ENCODE measurements at regions not wholly inside any gene's neighbourhood (a gene's known extent, or its start where the extent isn't known, plus 50 kb on each side); places are given as distances from the start of the nearest gene placed in this dataset.

- ChIA-PET CTCF (no interaction called here), POLR2A (no interaction called here)
- DNase-seq (ENCODE audit: low spot score) = no peak
- no peak for ATAC-seq
- H3K9me3 Mint-ChIP-seq = peaks cover 6% of the 10 kb centered on the region
- peaks cover 16% of the 10 kb centered on the region for H3K36me3 Mint-ChIP-seq
- no peak overlapping the region for H3K27ac Mint-ChIP-seq
- H3K4me1 Mint-ChIP-seq = no peaks in the 10 kb centered on the region
- H3K27me3 Mint-ChIP-seq (ENCODE audit: low read depth) = no peaks in the 10 kb centered on the region
- no peak for TF ChIP-seq TP53 (CRISPR knock-in tag; IDR thresholded peaks at IDR 0.05)
- no peak for TF ChIP-seq IRF1 (CRISPR knock-in tag; IDR thresholded peaks at IDR 0.05)
- no peak for TF ChIP-seq ZNF396 (CRISPR knock-in tag; IDR thresholded peaks at IDR 0.05; ENCODE audit: borderline replicate concordance)
- TF ChIP-seq USF1 (CRISPR knock-in tag; IDR thresholded peaks at IDR 0.05) = no peak
- no peak overlapping the region for H3K4me3 Mint-ChIP-seq
Observed at GRCh38 chr5:67720162-67720772, 495.3 kb upstream of the PIK3R1 start.

GRCh38 chr5:67702008-67702407, 505.4 kb upstream of the CD180 start:
- DNase-seq (ENCODE audit: low spot score) (no peak), ATAC-seq (no peak)
- no peak overlapping the region for H3K4me3 Mint-ChIP-seq
- peaks cover 53% of the 10 kb centered on the region for H3K9me3 Mint-ChIP-seq
- H3K27ac Mint-ChIP-seq = no peak overlapping the region
- no peak for TF ChIP-seq MXD4 (CRISPR knock-in tag; IDR thresholded peaks at IDR 0.05; ENCODE audit: borderline replicate concordance)
- no peak for TF ChIP-seq SOX15 (CRISPR knock-in tag; IDR thresholded peaks at IDR 0.05)
- no peak for TF ChIP-seq E2F5 (CRISPR knock-in tag; IDR thresholded peaks at IDR 0.05)
- TF ChIP-seq ZMAT4 (CRISPR knock-in tag; IDR thresholded peaks at IDR 0.05) = no peak
- TF ChIP-seq GRHL2 (CRISPR knock-in tag; IDR thresholded peaks at IDR 0.05; ENCODE audit: insufficient replicate concordance, severe bottlenecking) = no peak
- no peak for TF ChIP-seq ZNF232 (CRISPR knock-in tag; IDR thresholded peaks at IDR 0.05)
- no peak for TF ChIP-seq ATF6 (CRISPR knock-in tag; IDR thresholded peaks at IDR 0.05)
- no peak for TF ChIP-seq ZBTB21 (CRISPR knock-in tag; IDR thresholded peaks at IDR 0.05; ENCODE audit: borderline replicate concordance)
- TF ChIP-seq ZNF138 (CRISPR knock-in tag; conservative IDR thresholded peaks at IDR 0.05) = no peak
- TF ChIP-seq PRRX2 (CRISPR knock-in tag; IDR thresholded peaks at IDR 0.05) = no peak
- no peak for TF ChIP-seq TP53 (CRISPR knock-in tag; IDR thresholded peaks at IDR 0.05)
- no peak for TF ChIP-seq ARID4B (CRISPR knock-in tag; IDR thresholded peaks at IDR 0.05; ENCODE audit: borderline replicate concordance)
- TF ChIP-seq ZNF416 (CRISPR knock-in tag; IDR thresholded peaks at IDR 0.05) = no peak
- no peak for TF ChIP-seq ZNF281 (CRISPR knock-in tag; IDR thresholded peaks at IDR 0.05)
- H3K4me1 Mint-ChIP-seq = no peaks in the 10 kb centered on the region
- peaks cover 35% of the 10 kb centered on the region for H3K36me3 Mint-ChIP-seq
- no peaks in the 10 kb centered on the region for H3K27me3 Mint-ChIP-seq (ENCODE audit: low read depth)
- ChIA-PET POLR2A (no interaction called here), CTCF (no interaction called here)

Measured in WTC11 (cell line).